ENCODE measurements at regions not wholly inside any gene's neighbourhood (a gene's known extent, or its start where the extent isn't known, plus 50 kb on each side); places are given as distances from the start of the nearest gene placed in this dataset.

GRCh38 chr18:45161850-45162249 is 453.4 kb upstream of the SLC14A2 start:
- H3K4me3 Mint-ChIP-seq: no peak overlapping the region
- no peak overlapping the region for H3K27ac Mint-ChIP-seq
- H3K27me3 Mint-ChIP-seq: peaks cover 26% of the 10 kb centered on the region
- H3K36me3 Mint-ChIP-seq (ENCODE audit: low read depth): peaks cover 2% of the 10 kb centered on the region
- ATAC-seq: no peak
- H3K4me1 Mint-ChIP-seq: no peaks in the 10 kb centered on the region
- no peak for DNase-seq
- no peaks in the 10 kb centered on the region for H3K9me3 ChIP-seq (ENCODE audit: control insufficient read depth, low read length, poor library complexity, severe bottlenecking)

DNA sequence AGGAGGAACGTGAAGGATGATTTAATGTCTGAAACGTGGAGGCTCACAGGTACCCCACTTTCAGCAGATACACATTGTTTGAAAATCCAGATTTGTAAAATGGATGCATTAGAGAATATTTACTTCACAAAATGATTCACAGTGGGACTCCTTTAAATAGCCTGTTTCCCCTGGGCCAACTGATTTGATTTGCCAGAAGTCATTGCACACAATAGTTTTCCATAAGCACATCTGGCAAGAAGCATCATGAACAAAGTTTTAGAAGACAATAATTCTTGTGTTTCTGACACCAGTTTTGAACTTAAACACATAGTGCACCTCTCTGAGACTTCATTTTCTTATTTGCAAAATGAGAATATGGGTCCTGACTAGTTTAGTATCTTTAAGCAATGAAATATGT is 451.4 kb upstream of the SLC14A2 start:
- no peak for ATAC-seq

GRCh38 chr18:45164551-45164950 is 450.7 kb upstream of the SLC14A2 start:
- ATAC-seq (no peak), DNase-seq (no peak)
- H3K36me3 Mint-ChIP-seq (ENCODE audit: low read depth): peaks cover 2% of the 10 kb centered on the region
- H3K4me1 Mint-ChIP-seq: no peaks in the 10 kb centered on the region
- H3K4me3 Mint-ChIP-seq: no peak overlapping the region
- peaks cover 26% of the 10 kb centered on the region for H3K27me3 Mint-ChIP-seq
- no peak overlapping the region for H3K27ac Mint-ChIP-seq
- no peaks in the 10 kb centered on the region for H3K9me3 ChIP-seq (ENCODE audit: control insufficient read depth, low read length, poor library complexity, severe bottlenecking)

More for the DNA sequence above, 451.4 kb upstream of the SLC14A2 start:
- DNase-seq: no peak
- Mint-ChIP-seq H3K27ac (no peak overlapping the region), H3K4me3 (no peak overlapping the region), H3K27me3 (peaks cover 26% of the 10 kb centered on the region), H3K36me3 (ENCODE audit: low read depth) (peaks cover 2% of the 10 kb centered on the region), H3K4me1 (no peaks in the 10 kb centered on the region)
- no peaks in the 10 kb centered on the region for H3K9me3 ChIP-seq (ENCODE audit: control insufficient read depth, low read length, poor library complexity, severe bottlenecking)

- H3K27ac Mint-ChIP-seq: no peak overlapping the region
- H3K27me3 Mint-ChIP-seq: peaks cover 22% of the 10 kb centered on the region
- ATAC-seq (no peak), DNase-seq (no peak)
- no peaks in the 10 kb centered on the region for H3K4me1 Mint-ChIP-seq
- H3K36me3 Mint-ChIP-seq (ENCODE audit: low read depth): peaks cover 2% of the 10 kb centered on the region
- no peak overlapping the region for H3K4me3 Mint-ChIP-seq
- H3K9me3 ChIP-seq (ENCODE audit: control insufficient read depth, low read length, poor library complexity, severe bottlenecking): no peaks in the 10 kb centered on the region
Observed at GRCh38 chr18:45165176-45165713, 450.0 kb upstream of the SLC14A2 start.

GRCh38 chr18:45165871-45166270 is 449.4 kb upstream of the SLC14A2 start:
- no peak for DNase-seq
- Mint-ChIP-seq H3K36me3 (ENCODE audit: low read depth) (no peaks in the 10 kb centered on the region), H3K27ac (no peak overlapping the region), H3K27me3 (peaks cover 22% of the 10 kb centered on the region), H3K4me3 (no peak overlapping the region), H3K4me1 (no peaks in the 10 kb centered on the region)
- H3K9me3 ChIP-seq (ENCODE audit: control insufficient read depth, low read length, poor library complexity, severe bottlenecking): no peaks in the 10 kb centered on the region
- no peak for ATAC-seq

DNA sequence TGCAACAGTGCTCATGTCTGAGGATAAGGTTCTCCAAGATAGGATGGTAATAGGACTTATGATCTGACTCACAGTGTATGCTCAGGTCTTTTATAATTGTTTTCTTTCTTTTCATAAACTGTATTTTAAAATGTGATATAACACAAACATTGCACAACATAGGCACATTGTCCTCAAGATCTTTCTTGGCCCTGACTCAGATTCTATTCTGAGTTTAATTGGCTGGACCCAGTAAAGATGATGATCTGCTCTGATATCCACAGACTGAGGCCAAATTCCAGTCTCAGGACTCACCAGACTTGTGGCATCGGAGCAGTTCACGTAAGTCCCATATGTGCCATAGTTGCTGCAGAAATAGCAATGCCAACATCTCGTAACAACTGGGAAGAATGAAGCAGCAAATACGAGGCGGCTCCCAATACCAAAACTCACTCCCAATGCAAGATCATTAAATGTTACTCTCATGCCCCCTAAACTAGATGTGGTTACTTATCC is 448.9 kb upstream of the SLC14A2 start:
- no peaks in the 10 kb centered on the region for H3K4me1 Mint-ChIP-seq
- no peak overlapping the region for H3K4me3 Mint-ChIP-seq
- no peaks in the 10 kb centered on the region for H3K36me3 Mint-ChIP-seq (ENCODE audit: low read depth)
- no peaks in the 10 kb centered on the region for H3K9me3 ChIP-seq (ENCODE audit: control insufficient read depth, low read length, poor library complexity, severe bottlenecking)
- peaks cover 23% of the 10 kb centered on the region for H3K27me3 Mint-ChIP-seq
- DNase-seq (no peak), ATAC-seq (no peak)
- H3K27ac Mint-ChIP-seq: no peak overlapping the region

DNA sequence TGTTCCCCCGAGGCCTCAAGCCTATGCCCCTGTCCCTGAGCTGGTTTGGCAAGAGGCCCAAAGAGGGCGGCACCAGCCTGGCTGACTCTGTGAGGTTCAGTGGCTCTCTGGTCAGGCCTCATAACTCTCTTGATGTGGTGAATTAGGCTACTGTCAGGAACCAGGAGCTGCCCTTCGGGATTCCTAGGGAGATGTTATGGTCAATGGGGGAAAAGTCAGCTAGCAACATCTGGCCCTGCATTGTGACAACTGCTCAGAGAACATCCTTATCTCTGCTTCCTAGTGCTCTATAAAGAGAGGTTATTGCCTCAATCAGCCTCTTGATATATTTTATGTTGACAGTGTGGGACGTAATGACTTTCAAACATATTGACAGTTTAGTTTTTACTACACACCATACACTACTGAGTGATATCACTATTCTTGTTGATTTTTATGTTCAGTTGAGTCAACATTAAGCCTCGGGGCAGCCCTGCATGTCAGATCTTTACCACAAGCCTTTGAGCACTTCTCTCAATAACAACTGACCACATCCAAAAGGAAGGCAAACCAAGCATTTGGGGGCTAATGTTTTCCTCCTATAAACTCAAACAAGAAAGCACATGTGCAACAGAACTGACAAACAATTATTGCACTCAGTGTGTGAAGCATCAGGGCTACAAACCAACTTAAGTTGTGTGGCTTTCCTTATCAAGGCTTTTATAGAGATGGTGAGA is 448.3 kb upstream of the SLC14A2 start:
- H3K4me1 Mint-ChIP-seq: no peaks in the 10 kb centered on the region

GRCh38 chr18:45167631-45168280 is 447.5 kb upstream of the SLC14A2 start:
- Mint-ChIP-seq H3K4me3 (no peak overlapping the region), H3K4me1 (no peaks in the 10 kb centered on the region), H3K27me3 (peaks cover 15% of the 10 kb centered on the region), H3K36me3 (ENCODE audit: low read depth) (no peaks in the 10 kb centered on the region), H3K27ac (no peak overlapping the region)
- DNase-seq (no peak), ATAC-seq (no peak)
- no peaks in the 10 kb centered on the region for H3K9me3 ChIP-seq (ENCODE audit: control insufficient read depth, low read length, poor library complexity, severe bottlenecking)

More for the DNA sequence above, 448.3 kb upstream of the SLC14A2 start:
- Mint-ChIP-seq H3K27ac (no peak overlapping the region), H3K27me3 (peaks cover 17% of the 10 kb centered on the region), H3K4me3 (no peak overlapping the region), H3K36me3 (ENCODE audit: low read depth) (no peaks in the 10 kb centered on the region)
- ATAC-seq (no peak), DNase-seq (no peak)
- H3K9me3 ChIP-seq (ENCODE audit: control insufficient read depth, low read length, poor library complexity, severe bottlenecking): no peaks in the 10 kb centered on the region

DNA sequence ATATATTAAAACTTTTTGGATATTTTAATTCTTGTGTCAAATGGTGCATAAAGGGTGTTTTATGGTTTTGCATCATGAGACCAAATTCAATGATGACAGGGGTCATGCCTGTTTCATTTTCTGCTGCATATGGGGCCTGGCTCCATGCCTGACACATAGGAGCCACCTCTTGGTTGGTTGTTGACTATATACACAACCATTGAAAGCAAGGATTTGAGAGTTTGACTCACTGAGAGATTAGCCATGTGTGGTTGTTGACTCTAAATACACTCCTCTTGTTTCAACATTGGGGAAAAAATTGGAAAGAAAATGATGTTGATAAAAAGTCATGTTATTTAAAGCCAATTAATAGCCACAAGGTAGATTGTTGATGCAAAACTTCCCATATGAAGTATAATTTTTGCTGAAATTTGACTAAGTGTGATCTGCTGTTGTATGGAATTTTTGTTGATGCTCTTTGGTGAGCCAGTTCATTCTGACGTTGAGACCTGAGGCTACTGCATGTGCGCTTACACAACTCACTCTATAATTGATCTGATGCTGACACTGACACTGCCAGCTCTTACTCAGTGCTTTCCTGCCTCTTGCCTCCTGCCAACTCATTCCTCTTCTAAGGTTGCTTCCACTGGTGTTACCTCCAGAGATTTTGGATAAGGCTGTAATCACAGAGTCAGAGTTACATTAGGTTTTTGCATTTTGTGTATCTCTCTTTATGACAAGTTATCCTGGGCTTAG is 446.2 kb upstream of the SLC14A2 start:
- H3K27me3 Mint-ChIP-seq: peaks cover 7% of the 10 kb centered on the region

DNA sequence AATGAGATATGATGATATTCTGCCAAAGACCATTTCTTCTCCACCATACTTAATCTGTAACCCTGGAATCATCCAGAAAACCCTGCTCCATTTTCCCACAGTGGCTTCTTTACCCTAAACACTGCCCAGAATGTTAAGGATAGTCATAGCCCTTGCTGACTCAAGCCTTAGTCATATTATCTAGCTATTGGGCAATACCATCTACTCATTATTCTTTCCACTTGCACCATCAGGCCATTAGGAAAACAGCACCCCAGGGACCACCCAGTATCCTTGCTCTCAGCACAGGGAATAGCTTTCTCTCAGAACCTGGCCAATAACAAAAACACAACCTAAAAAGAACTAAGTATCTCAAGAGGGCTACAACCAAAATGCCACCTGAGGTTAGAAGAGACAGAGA is 445.7 kb upstream of the SLC14A2 start:
- no peak for DNase-seq
- peaks cover 7% of the 10 kb centered on the region for H3K27me3 Mint-ChIP-seq
- H3K27ac Mint-ChIP-seq: no peak overlapping the region
- no peaks in the 10 kb centered on the region for H3K36me3 Mint-ChIP-seq (ENCODE audit: low read depth)
- no peak overlapping the region for H3K4me3 Mint-ChIP-seq
- no peak for ATAC-seq
- no peaks in the 10 kb centered on the region for H3K9me3 ChIP-seq (ENCODE audit: control insufficient read depth, low read length, poor library complexity, severe bottlenecking)
- no peaks in the 10 kb centered on the region for H3K4me1 Mint-ChIP-seq

More for the DNA sequence above, 446.2 kb upstream of the SLC14A2 start:
- Mint-ChIP-seq H3K27ac (no peak overlapping the region), H3K4me1 (no peaks in the 10 kb centered on the region), H3K4me3 (no peak overlapping the region), H3K36me3 (ENCODE audit: low read depth) (no peaks in the 10 kb centered on the region)
- no peak for ATAC-seq
- DNase-seq: no peak
- H3K9me3 ChIP-seq (ENCODE audit: control insufficient read depth, low read length, poor library complexity, severe bottlenecking): no peaks in the 10 kb centered on the region

- no peak overlapping the region for H3K4me3 Mint-ChIP-seq
- no peaks in the 10 kb centered on the region for H3K4me1 Mint-ChIP-seq
- no peak for ATAC-seq
Observed at GRCh38 chr18:45171679-45172191, 443.5 kb upstream of the SLC14A2 start.

DNA sequence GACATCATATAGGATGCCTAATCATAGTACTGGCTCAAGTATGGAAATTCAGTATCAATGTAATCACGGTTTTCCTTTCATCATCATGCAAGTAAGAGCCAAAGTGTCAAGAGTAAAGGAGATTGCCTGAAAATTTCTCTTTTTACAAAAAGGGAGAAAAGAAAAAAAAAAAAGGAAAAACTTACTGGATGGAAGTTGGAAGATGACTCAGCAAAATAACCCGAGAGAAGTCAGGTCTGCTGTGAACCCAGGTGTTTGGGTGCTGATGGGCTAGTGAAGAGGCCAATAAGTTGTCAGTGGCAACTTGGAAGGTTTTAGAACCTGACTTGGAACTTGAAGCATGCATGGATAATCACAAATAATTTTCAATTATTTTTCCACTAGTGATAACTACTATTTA is 441.9 kb upstream of the SLC14A2 start:
- no peak overlapping the region for H3K4me3 Mint-ChIP-seq
- no peaks in the 10 kb centered on the region for H3K4me1 Mint-ChIP-seq
- no peaks in the 10 kb centered on the region for H3K9me3 ChIP-seq (ENCODE audit: control insufficient read depth, low read length, poor library complexity, severe bottlenecking)
- DNase-seq (no peak), ATAC-seq (no peak)
- no peak overlapping the region for H3K27ac Mint-ChIP-seq
- H3K27me3 Mint-ChIP-seq: peaks cover 13% of the 10 kb centered on the region
- H3K36me3 Mint-ChIP-seq (ENCODE audit: low read depth): no peaks in the 10 kb centered on the region

More at GRCh38 chr18:45171679-45172191, 443.5 kb upstream of the SLC14A2 start:
- Mint-ChIP-seq H3K27me3 (peaks cover 7% of the 10 kb centered on the region), H3K27ac (no peak overlapping the region), H3K36me3 (ENCODE audit: low read depth) (no peaks in the 10 kb centered on the region)
- H3K9me3 ChIP-seq (ENCODE audit: control insufficient read depth, low read length, poor library complexity, severe bottlenecking): no peaks in the 10 kb centered on the region
- DNase-seq: no peak
